Breast epithelium (tissue), 4 donors: ENCODE measurements at regions not wholly inside any gene's neighbourhood (a gene's known extent, or its start where the extent isn't known, plus 50 kb on each side); places are given as distances from the start of the nearest gene placed in this dataset.

Experiments
- DNase-seq, 2 donors: peaks; one replicate each; pipeline ENCODE4 v3.0.0-alpha.2; 2019; ENCODE audit warnings: low spot score in 2 of 2
- H3K27ac ChIP-seq, 2 donors: fragments of 200-600 bp; sonication (generic) in 1 of 2; one replicate each; pipeline ENCODE4 v1.5.1; 2016 to 2019; ENCODE audit warnings: mild to moderate bottlenecking in 1 of 2
- H3K27me3 ChIP-seq, 2 donors: fragments of 200-600 bp; sonication (generic) in 1 of 2; one replicate each; pipeline versions ENCODE4 v1.5.1 to v1.6.0; 2017 to 2019; ENCODE audit warnings: control low read depth in 1 of 2, mild to moderate bottlenecking in 1 of 2
- H3K36me3 ChIP-seq: fragments of 200-600 bp; one replicate; pipeline ENCODE4 v1.5.1; 2019
- H3K4me1 ChIP-seq, 2 donors: fragments of 200-600 bp; sonication (generic); one replicate each; pipeline ENCODE4 v1.5.1; 2016 to 2019; ENCODE audit warnings: control low read depth in 1 of 2
- H3K4me3 ChIP-seq, 3 donors: fragments of 200-600 bp; sonication (generic); 1 replicate in 2 of 3; 2 replicates in 1 of 3; pipeline ENCODE4 v1.5.1; 2016 to 2019; ENCODE audit warnings: mild to moderate bottlenecking in 3 of 3, moderate library complexity in 2 of 3
- H3K9me3 ChIP-seq, 2 donors: fragments of 200-600 bp; sonication (generic) in 1 of 2; one replicate each; pipeline ENCODE4 v1.5.1; 2016 to 2019; ENCODE audit warnings: control low read depth in 1 of 2
- POLR2A ChIP-seq: fragments of 450-650 bp; IDR thresholded peaks from one replicate; pipeline ENCODE4 v1.6.1; 2016; ENCODE audit warnings: antibody characterized with exemption, mild to moderate bottlenecking, moderate library complexity
- POLR2AphosphoS5 ChIP-seq, 3 donors: sonication (generic); formaldehyde crosslinking; IDR thresholded peaks; one replicate each; pipeline ENCODE4 v1.6.1; 2017; ENCODE audit warnings: antibody characterized with exemption in 3 of 3
- intact Hi-C: fragments of 100-400 bp; cut with DNase I; formaldehyde crosslinking; loops from one replicate; pipeline ENCODE4 v1.15.1; 2023; ENCODE audit warnings: low total_unique reads
- TF ChIP-seq, protein P1 (sequence below), 3 donors: fragments of 450-650 bp; IDR thresholded peaks; one replicate each; pipeline ENCODE4 v1.5.1; 2016 to 2017; ENCODE audit warnings: antibody characterized with exemption in 3 of 3, mild to moderate bottlenecking in 3 of 3, moderate library complexity in 3 of 3

DNA sequence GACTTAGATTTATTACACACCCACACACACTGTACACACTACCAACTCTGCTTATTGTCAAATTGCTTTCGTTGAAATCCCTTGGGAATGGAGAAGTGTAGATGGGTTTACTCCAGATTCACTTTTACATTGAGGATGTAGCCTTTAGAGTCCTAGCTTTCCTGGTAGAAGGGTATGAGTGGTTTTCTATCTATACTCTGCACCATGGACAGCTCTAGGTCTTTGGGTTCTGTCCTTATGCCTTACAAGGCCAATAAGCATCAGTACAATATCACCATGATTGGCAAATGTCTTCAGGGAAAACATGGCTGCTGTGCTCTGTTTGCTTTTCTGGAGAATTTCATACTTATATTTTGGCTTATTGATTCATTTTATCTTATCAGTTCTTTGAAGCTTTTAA is 1063.9 kb downstream of the SLC6A15 start:
- Histone ChIP-seq H3K27ac (no peak overlapping the region), H3K4me3 (no peak overlapping the region), H3K4me1 (no peaks in the 10 kb centered on the region), H3K9me3 (no peaks in the 10 kb centered on the region), H3K27me3 (no peaks in the 10 kb centered on the region), H3K36me3 (no peaks in the 10 kb centered on the region)
- TF ChIP-seq POLR2AphosphoS5 (IDR thresholded peaks at IDR 0.05) (no peak), POLR2A (no peak)
- TF ChIP-seq, protein P1, sequence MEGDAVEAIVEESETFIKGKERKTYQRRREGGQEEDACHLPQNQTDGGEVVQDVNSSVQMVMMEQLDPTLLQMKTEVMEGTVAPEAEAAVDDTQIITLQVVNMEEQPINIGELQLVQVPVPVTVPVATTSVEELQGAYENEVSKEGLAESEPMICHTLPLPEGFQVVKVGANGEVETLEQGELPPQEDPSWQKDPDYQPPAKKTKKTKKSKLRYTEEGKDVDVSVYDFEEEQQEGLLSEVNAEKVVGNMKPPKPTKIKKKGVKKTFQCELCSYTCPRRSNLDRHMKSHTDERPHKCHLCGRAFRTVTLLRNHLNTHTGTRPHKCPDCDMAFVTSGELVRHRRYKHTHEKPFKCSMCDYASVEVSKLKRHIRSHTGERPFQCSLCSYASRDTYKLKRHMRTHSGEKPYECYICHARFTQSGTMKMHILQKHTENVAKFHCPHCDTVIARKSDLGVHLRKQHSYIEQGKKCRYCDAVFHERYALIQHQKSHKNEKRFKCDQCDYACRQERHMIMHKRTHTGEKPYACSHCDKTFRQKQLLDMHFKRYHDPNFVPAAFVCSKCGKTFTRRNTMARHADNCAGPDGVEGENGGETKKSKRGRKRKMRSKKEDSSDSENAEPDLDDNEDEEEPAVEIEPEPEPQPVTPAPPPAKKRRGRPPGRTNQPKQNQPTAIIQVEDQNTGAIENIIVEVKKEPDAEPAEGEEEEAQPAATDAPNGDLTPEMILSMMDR (IDR thresholded peaks at IDR 0.05): no peak
- no peak for DNase-seq
- intact Hi-C loops: no loop called here

DNA sequence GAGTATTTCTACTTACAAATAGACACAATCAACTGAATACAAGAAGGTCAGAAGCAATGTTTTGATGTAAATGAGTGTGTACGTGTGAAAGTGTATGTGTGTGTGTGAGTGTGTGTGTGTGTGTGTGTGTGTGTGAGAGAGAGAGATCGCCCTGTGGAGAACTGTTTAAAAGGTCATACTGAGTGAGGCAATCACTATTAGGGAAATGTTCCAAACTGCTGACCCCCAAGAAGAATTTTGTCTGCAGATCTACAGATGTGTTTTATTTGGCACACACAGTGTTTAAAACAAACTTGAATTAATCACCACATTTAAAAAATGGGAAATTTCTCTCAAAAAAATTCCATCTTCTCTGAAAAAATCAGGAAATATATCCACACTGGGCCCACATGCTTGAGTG is 1069.1 kb downstream of the SLC6A15 start:
- no peak for DNase-seq
- TF ChIP-seq POLR2AphosphoS5 (IDR thresholded peaks at IDR 0.05): no peak
- TF ChIP-seq, protein P1 (IDR thresholded peaks at IDR 0.05): no peak
- no peak for TF ChIP-seq POLR2A
- Histone ChIP-seq H3K4me3 (no peak overlapping the region), H3K9me3 (no peaks in the 10 kb centered on the region), H3K27me3 (no peaks in the 10 kb centered on the region), H3K27ac (no peak overlapping the region), H3K36me3 (no peaks in the 10 kb centered on the region), H3K4me1 (no peaks in the 10 kb centered on the region)
- intact Hi-C loops: loop anchor here (2.0 kb wide), 1 partner anchor 41 kb away; no protein-coding TSS in a partner anchor

DNA sequence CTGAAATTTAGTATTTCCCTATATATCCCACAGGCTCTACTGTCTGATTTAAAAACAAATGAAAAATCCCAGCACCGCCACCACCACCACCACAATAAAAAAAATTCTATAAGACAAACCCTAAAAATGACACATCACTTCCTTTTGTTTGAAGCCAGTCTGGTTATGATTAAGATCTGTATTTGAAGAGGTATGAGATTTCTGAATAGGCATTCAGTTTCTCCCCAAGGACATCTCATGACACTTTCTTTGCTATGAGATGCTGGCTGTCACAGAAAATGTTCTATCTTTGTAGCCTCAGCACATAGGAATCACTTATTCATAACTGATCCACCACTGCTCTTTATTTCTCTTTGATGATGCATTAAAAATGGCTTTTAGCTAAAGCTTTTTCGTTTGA is 1071.0 kb downstream of the SLC6A15 start:
- no peaks in the 10 kb centered on the region for H3K9me3 ChIP-seq
- no peak for DNase-seq
- no peaks in the 10 kb centered on the region for H3K4me1 ChIP-seq
- H3K4me3 ChIP-seq: no peak overlapping the region
- no peak overlapping the region for H3K27ac ChIP-seq
- intact Hi-C loops: loop anchor here (2.0 kb wide), 1 partner anchor 43 kb away; no protein-coding TSS in a partner anchor
- no peaks in the 10 kb centered on the region for H3K36me3 ChIP-seq
- no peaks in the 10 kb centered on the region for H3K27me3 ChIP-seq
- TF ChIP-seq POLR2A (no peak), POLR2AphosphoS5 (IDR thresholded peaks at IDR 0.05) (no peak)
- TF ChIP-seq, protein P1 (IDR thresholded peaks at IDR 0.05): no peak

GRCh38 chr12:83827860-83828259 is 1084.7 kb downstream of the SLC6A15 start:
- no peak overlapping the region for H3K4me3 ChIP-seq
- no peaks in the 10 kb centered on the region for H3K9me3 ChIP-seq
- DNase-seq: no peak
- TF ChIP-seq POLR2AphosphoS5 (IDR thresholded peaks at IDR 0.05): no peak
- no peak for TF ChIP-seq POLR2A
- TF ChIP-seq, protein P1 (IDR thresholded peaks at IDR 0.05): no peak
- no peaks in the 10 kb centered on the region for H3K27me3 ChIP-seq
- no peaks in the 10 kb centered on the region for H3K4me1 ChIP-seq
- H3K36me3 ChIP-seq: no peaks in the 10 kb centered on the region
- H3K27ac ChIP-seq: peak overlapping the region; percentile 61 to 75
- intact Hi-C loops: no loop called here

- H3K4me1 ChIP-seq: no peaks in the 10 kb centered on the region
- H3K4me3 ChIP-seq: peak overlapping the region in 1 of 3 donors; percentile 5
- intact Hi-C loops: no loop called here
- no peaks in the 10 kb centered on the region for H3K36me3 ChIP-seq
- peak overlapping the region; percentile 61 to 75 for H3K27ac ChIP-seq
- TF ChIP-seq POLR2A (no peak), POLR2AphosphoS5 (IDR thresholded peaks at IDR 0.05) (no peak)
- TF ChIP-seq, protein P1 (IDR thresholded peaks at IDR 0.05): no peak
- peak in 1 of 2 donors; percentile 50 for DNase-seq
- H3K27me3 ChIP-seq: no peaks in the 10 kb centered on the region
- H3K9me3 ChIP-seq: no peaks in the 10 kb centered on the region
Observed at GRCh38 chr12:83827193-83827592, 1085.4 kb downstream of the SLC6A15 start.
